ENCODE measurements at regions not wholly inside any gene's neighbourhood (a gene's known extent, or its start where the extent isn't known, plus 50 kb on each side); places are given as distances from the start of the nearest gene placed in this dataset.
A peak's percentile ranks its signal among the peaks of the same experiment; 100 is the strongest.

- Histone ChIP-seq H3K9me3 (ENCODE audit: low read depth) (no peaks in the 10 kb centered on the region), H4K20me1 (ENCODE audit: insufficient read depth) (no peaks in the 10 kb centered on the region), H3K4me3 (no peak overlapping the region), H3K4me1 (ENCODE audit: insufficient read depth) (peaks cover 15% of the 10 kb centered on the region), H3K9me2 (ENCODE audit: insufficient read depth) (no peaks in the 10 kb centered on the region), H2AFZ (no peak overlapping the region), H3K79me2 (ENCODE audit: insufficient read depth) (no peaks in the 10 kb centered on the region), H3K27ac (no peak overlapping the region), H3K4me2 (ENCODE audit: unreplicated experiment) (no peak overlapping the region), H3K36me3 (ENCODE audit: low read depth) (no peaks in the 10 kb centered on the region), H3K27me3 (replicated peaks; ENCODE audit: insufficient read depth) (no peaks in the 10 kb centered on the region), H3F3A (ENCODE audit: insufficient read depth) (peaks cover 11% of the 10 kb centered on the region; the same call in 1 of the 2 replicates), H3K9ac (no peak overlapping the region)
- in situ Hi-C loops (cut with MboI) = no loop called here
- WGBS, 2 experiments (ENCODE audit: low coverage in 1 of 2, low lambda C conversion rate in 2 of 2, missing lambda C conversion rate in 2 of 2) = 91 to 94% methylated on average over 6 of the region's 6 CpGs
- DNase-seq = no peak
- no peak for TF ChIP-seq EZH2phosphoT487 (IDR thresholded peaks at IDR 0.05; ENCODE audit: insufficient read depth, low read depth)
- no peak for TF ChIP-seq EZH2 (IDR thresholded peaks at IDR 0.05; ENCODE audit: insufficient read depth, poor library complexity, severe bottlenecking)
Measured at GRCh38 chr5:56327809-56328208, 94.7 kb upstream of the ANKRD55 start.

GRCh38 chr5:56326770-56327169 lies 93.6 kb upstream of the ANKRD55 start:
- TF ChIP-seq EZH2 (IDR thresholded peaks at IDR 0.05; ENCODE audit: insufficient read depth, poor library complexity, severe bottlenecking) = no peak
- TF ChIP-seq EZH2phosphoT487 (IDR thresholded peaks at IDR 0.05; ENCODE audit: insufficient read depth, low read depth) = no peak
- H3K27ac ChIP-seq = no peak overlapping the region
- H3K9me3 ChIP-seq (ENCODE audit: low read depth) = no peaks in the 10 kb centered on the region
- H2AFZ ChIP-seq = no peak overlapping the region
- H3K9me2 ChIP-seq (ENCODE audit: insufficient read depth) = no peaks in the 10 kb centered on the region
- no peak overlapping the region for H3K4me3 ChIP-seq
- DNase-seq = no peak
- H3K9ac ChIP-seq = no peak overlapping the region
- H3F3A ChIP-seq (ENCODE audit: insufficient read depth) = peaks cover 11% of the 10 kb centered on the region; the same call in 1 of the 2 replicates
- peaks cover 15% of the 10 kb centered on the region for H3K4me1 ChIP-seq (ENCODE audit: insufficient read depth)
- H3K36me3 ChIP-seq (ENCODE audit: low read depth) = no peaks in the 10 kb centered on the region
- no peak overlapping the region for H3K4me2 ChIP-seq (ENCODE audit: unreplicated experiment)
- no peaks in the 10 kb centered on the region for H4K20me1 ChIP-seq (ENCODE audit: insufficient read depth)
- H3K79me2 ChIP-seq (ENCODE audit: insufficient read depth) = no peaks in the 10 kb centered on the region
- WGBS, 2 experiments (ENCODE audit: low coverage in 1 of 2, low lambda C conversion rate in 2 of 2, missing lambda C conversion rate in 2 of 2) = 78 to 79% methylated on average over 3 of the region's 3 CpGs
- in situ Hi-C loops (cut with MboI) = no loop called here
- no peaks in the 10 kb centered on the region for H3K27me3 ChIP-seq (replicated peaks; ENCODE audit: insufficient read depth)

GRCh38 chr5:56326116-56326515 lies 93.0 kb upstream of the ANKRD55 start:
- Histone ChIP-seq H3K9me2 (ENCODE audit: insufficient read depth) (no peaks in the 10 kb centered on the region), H3K27ac (no peak overlapping the region)
- in situ Hi-C loops (cut with MboI) = no loop called here

GRCh38 chr5:56325039-56325438 lies 91.9 kb upstream of the ANKRD55 start:
- Histone ChIP-seq H3K9ac (no peak overlapping the region), H4K20me1 (ENCODE audit: insufficient read depth) (no peaks in the 10 kb centered on the region), H3K27ac (no peak overlapping the region), H3K9me2 (ENCODE audit: insufficient read depth) (no peaks in the 10 kb centered on the region), H3K27me3 (replicated peaks; ENCODE audit: insufficient read depth) (no peaks in the 10 kb centered on the region), H3K9me3 (ENCODE audit: low read depth) (no peaks in the 10 kb centered on the region), H3K4me3 (no peak overlapping the region), H3K4me1 (ENCODE audit: insufficient read depth) (peaks cover 18% of the 10 kb centered on the region), H3K4me2 (ENCODE audit: unreplicated experiment) (no peak overlapping the region), H3F3A (ENCODE audit: insufficient read depth) (peaks cover 12% of the 10 kb centered on the region; the same call in 1 of the 2 replicates), H2AFZ (no peak overlapping the region), H3K36me3 (ENCODE audit: low read depth) (no peaks in the 10 kb centered on the region), H3K79me2 (ENCODE audit: insufficient read depth) (no peaks in the 10 kb centered on the region)
- in situ Hi-C loops (cut with MboI) = no loop called here
- no peak for DNase-seq
- 94 to 100% methylated on average over 2 of the region's 2 CpGs for WGBS, 2 experiments (ENCODE audit: low coverage in 1 of 2, low lambda C conversion rate in 2 of 2, missing lambda C conversion rate in 2 of 2)
- TF ChIP-seq EZH2phosphoT487 (IDR thresholded peaks at IDR 0.05; ENCODE audit: insufficient read depth, low read depth) (no peak), EZH2 (IDR thresholded peaks at IDR 0.05; ENCODE audit: insufficient read depth, poor library complexity, severe bottlenecking) (no peak)

More at GRCh38 chr5:56326116-56326515, 93.0 kb upstream of the ANKRD55 start:
- Histone ChIP-seq H3K4me2 (ENCODE audit: unreplicated experiment) (no peak overlapping the region), H3F3A (ENCODE audit: insufficient read depth) (peaks cover 11% of the 10 kb centered on the region; the same call in 1 of the 2 replicates), H3K4me1 (ENCODE audit: insufficient read depth) (peaks cover 15% of the 10 kb centered on the region), H2AFZ (no peak overlapping the region), H3K36me3 (ENCODE audit: low read depth) (no peaks in the 10 kb centered on the region), H4K20me1 (ENCODE audit: insufficient read depth) (no peaks in the 10 kb centered on the region), H3K27me3 (replicated peaks; ENCODE audit: insufficient read depth) (no peaks in the 10 kb centered on the region), H3K4me3 (no peak overlapping the region), H3K9ac (no peak overlapping the region), H3K9me3 (ENCODE audit: low read depth) (no peaks in the 10 kb centered on the region), H3K79me2 (ENCODE audit: insufficient read depth) (no peaks in the 10 kb centered on the region)
- no peak for DNase-seq
- TF ChIP-seq EZH2 (IDR thresholded peaks at IDR 0.05; ENCODE audit: insufficient read depth, poor library complexity, severe bottlenecking) (no peak), EZH2phosphoT487 (IDR thresholded peaks at IDR 0.05; ENCODE audit: insufficient read depth, low read depth) (no peak)

- Histone ChIP-seq H3K27ac (no peak overlapping the region), H3F3A (ENCODE audit: insufficient read depth) (peaks cover 21% of the 10 kb centered on the region), H3K9me2 (ENCODE audit: insufficient read depth) (no peaks in the 10 kb centered on the region), H3K4me2 (ENCODE audit: unreplicated experiment) (no peak overlapping the region), H2AFZ (no peak overlapping the region), H3K79me2 (ENCODE audit: insufficient read depth) (no peaks in the 10 kb centered on the region), H3K27me3 (replicated peaks; ENCODE audit: insufficient read depth) (no peaks in the 10 kb centered on the region), H3K36me3 (ENCODE audit: low read depth) (no peaks in the 10 kb centered on the region), H3K9ac (no peak overlapping the region), H3K4me1 (ENCODE audit: insufficient read depth) (peaks cover 28% of the 10 kb centered on the region), H4K20me1 (ENCODE audit: insufficient read depth) (no peaks in the 10 kb centered on the region), H3K9me3 (ENCODE audit: low read depth) (no peaks in the 10 kb centered on the region), H3K4me3 (no peak overlapping the region)
- in situ Hi-C loops (cut with MboI) = no loop called here
- peak; percentile 83 for DNase-seq
- 71 to 79% methylated on average over 2 of the region's 2 CpGs for WGBS, 2 experiments (ENCODE audit: low coverage in 1 of 2, low lambda C conversion rate in 2 of 2, missing lambda C conversion rate in 2 of 2)
- TF ChIP-seq EZH2 (IDR thresholded peaks at IDR 0.05; ENCODE audit: insufficient read depth, poor library complexity, severe bottlenecking) = no peak
- no peak for TF ChIP-seq EZH2phosphoT487 (IDR thresholded peaks at IDR 0.05; ENCODE audit: insufficient read depth, low read depth)
Measured at GRCh38 chr5:56323505-56323904, 90.4 kb upstream of the ANKRD55 start.

Measured in GM23248 (cell line).